HG03280 (cell line): ENCODE measurements at regions not wholly inside any gene's neighbourhood (a gene's known extent, or its start where the extent isn't known, plus 50 kb on each side); places are given as distances from the start of the nearest gene placed in this dataset.

Experiments
- ATAC-seq: cut with Tn5 transposase; IDR thresholded peaks from one replicate; pipeline ENCODE4 v1.9.1; 2021; ENCODE audit warnings: mild to moderate bottlenecking, moderate library complexity; ENCODE audit not compliant: unreplicated experiment

DNA sequence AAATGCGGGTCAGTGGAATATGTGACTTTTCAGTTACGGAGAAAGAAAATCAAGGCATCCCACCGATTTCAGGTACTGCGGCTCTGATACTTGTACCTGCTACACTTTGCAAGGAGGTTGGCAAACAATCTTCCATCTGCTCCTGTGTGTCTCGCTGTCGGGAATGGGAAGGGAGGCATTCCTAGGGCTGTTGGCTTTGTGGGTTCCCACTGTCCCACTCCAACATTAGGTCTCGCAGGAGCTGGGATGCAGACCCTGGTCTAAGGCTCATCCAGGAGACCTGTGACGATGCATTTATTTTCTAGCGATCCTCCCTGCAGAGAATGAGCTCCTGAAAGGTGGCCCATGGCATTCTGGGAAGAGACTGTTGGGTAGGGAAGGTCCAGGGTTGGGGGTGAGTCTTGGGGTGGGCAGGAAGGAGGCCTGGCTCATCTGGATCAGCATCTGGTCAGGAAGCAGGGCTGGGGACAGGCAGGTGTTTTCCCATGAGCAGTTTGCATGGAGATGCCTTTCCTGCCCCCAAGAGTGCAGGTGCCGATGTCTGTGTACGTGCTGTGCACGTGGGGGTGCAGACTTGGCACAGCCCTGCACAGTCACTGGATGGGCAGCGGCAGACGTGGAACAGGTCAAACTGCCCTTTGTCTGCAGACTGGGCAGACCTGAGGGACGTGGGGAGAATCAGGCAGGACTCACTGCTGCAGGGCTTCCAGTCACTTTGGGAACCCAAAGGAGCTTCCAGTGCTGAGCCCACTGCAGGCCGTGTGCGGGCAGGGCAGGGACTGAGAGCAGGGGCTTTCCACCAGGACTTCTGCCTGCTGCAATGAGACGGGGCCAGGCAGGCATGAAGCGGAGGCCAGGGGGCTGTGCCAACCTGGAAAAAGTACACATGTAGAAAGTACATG, 152.4 kb downstream of the TEX29 start:
- ATAC-seq, result no peak

DNA sequence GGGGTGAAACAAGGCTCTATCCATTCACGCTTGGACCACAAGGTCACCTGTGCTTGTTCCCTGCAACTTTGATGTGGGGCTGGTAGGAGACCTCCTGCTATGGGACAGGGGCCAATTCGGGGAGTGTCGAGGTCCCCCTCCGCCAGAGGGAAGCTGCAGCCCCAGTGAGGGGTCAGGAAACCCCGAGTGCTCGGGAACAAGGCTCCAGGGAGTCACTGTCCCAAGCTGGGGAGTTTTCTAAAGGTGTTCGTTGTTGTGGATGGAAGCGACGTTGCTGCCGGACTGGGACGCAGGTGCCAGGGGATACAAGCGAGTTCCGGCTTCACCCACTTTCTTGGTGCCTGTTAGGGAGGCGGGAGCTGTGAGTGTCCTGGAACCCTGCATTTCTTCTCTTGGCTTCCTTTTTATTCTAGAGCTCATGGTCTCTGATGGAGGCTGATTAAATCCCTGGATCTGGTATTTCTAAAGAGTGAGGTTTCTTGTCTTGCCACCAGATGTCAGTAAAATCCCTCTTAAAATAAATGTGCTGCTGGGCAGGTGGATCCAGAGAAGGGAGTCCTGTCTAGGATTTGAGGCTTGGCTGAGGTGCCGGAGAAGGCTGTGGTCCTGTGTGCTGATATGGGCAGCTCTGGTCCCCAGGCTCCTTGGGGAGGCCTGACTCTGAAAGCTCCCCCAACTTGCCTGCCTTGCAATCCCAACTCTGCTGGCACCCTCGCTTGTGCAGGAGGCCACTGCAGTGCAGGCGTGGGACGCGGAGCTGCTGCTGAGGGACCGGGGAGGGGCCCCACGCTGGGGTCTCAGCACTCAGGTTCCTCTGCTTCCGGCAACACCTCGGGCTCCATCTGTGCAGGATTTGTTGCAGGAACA, 153.9 kb downstream of the TEX29 start:
- no peak for ATAC-seq

DNA sequence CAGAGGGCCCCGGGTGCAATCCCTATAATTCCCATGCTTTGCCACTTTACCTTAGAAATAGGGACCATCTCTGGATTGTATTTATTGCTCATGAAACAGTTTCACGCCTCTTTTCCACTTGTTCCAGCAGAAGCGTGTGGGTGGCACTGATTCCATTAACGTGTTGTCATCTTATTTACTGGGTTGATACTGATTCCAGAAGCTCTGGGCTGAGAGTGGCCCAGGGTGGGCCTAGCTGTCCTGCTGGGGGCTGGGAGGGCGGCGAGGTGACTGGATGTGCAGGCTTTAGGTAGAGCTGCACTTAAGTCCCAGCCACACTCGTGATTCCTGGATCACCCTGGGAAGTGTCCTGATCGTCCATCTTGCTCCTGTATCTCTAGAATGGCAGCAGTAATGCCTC, 155.0 kb downstream of the TEX29 start:
- ATAC-seq, result no peak

DNA sequence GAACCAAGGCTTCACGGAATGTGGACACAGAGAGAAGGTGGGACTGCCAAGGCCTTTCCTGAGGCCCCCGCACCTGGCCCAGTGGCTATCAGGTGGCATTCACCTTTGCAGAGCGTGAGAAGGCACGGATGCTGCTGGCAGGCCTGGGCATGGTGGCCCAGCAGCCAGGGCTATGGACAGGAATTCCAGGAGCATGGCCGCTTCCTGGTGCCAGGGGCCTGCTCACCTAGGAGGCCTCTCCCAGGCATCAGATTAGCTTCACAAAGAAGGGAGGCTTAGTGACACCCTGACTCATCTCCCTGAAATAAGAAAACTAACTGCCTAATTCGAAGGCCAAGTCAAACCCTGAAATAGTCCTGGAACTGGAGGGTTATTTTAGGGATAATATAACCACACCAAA, 155.8 kb downstream of the TEX29 start:
- ATAC-seq, result no peak

DNA sequence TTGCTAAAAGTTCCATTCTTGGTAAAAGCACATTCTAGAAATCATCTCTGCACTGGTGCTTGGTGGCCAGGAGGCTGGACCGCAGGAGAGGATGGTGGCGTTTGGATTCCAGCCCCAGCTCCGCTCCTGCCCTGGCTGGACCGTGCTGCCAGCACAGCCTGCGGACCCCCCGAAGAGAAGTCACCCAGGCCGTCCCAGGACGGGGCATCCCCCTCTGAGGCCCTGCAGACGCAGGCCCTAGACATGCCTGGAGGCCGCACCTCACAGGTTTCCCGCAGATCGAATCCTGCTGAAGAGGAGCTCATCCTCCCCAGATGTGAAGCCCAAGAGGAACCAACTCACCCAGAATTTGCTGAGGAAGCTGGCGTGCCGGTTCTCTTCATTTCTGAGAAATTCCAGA, 159.0 kb downstream of the TEX29 start:
- no peak for ATAC-seq

DNA sequence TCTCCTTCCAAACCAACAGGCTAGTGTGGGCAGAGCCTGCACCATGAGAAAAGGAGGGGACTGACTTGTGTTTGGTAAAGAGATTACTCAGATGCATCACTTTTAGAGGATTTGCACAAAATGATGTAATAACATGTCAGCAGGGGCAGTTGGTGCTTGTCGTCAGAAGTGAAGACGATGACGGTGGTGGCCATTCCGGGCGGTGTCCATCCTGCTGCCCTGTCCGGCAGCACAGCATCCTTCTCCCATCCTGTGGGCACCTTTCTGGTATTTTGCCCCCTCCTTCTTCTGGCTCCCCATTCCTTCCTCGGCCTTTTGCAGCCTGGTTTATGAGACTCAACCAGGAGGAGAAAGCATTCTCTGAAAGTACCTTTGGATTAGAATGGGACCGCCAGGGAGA, 160.1 kb downstream of the TEX29 start:
- ATAC-seq, result no peak

DNA sequence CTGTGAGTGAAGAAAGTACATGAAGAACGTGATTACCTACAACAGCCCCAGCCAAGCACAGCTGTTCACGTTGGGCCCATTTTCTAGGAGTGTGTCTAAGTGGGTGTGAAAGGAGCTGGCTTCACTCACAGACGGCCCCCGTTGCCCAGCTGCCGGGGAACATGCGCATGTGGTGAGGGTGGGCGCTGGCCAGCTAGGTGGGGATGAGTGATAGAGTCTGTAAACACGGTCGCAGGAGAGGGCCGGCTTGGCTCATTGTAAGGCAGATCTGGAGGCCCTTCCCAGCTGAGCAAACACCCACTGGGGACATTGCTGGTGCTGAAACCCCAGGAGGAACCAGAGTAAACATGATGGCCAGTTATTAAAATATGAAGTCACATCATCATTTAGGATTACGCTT, 160.5 kb downstream of the TEX29 start:
- no peak for ATAC-seq

DNA sequence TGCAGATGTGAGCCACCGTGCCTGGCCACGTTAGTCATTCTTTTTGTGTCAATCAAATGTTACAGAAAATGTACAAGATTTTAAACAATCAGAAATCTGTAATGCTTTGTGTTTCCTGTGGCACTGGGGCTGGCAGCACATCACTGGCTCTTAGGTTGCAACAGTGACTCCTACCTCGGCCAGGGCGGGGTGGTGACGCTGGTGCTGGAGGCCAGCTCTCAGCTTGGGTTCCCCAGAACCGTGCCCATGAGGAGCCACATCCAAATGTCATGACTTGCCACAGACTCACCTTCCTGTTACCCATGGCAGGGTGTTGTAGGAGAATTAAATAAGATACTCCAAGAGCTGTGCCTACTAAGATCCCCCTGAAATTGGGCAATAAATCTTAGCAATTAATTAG, 161.7 kb downstream of the TEX29 start:
- ATAC-seq, result no peak

DNA sequence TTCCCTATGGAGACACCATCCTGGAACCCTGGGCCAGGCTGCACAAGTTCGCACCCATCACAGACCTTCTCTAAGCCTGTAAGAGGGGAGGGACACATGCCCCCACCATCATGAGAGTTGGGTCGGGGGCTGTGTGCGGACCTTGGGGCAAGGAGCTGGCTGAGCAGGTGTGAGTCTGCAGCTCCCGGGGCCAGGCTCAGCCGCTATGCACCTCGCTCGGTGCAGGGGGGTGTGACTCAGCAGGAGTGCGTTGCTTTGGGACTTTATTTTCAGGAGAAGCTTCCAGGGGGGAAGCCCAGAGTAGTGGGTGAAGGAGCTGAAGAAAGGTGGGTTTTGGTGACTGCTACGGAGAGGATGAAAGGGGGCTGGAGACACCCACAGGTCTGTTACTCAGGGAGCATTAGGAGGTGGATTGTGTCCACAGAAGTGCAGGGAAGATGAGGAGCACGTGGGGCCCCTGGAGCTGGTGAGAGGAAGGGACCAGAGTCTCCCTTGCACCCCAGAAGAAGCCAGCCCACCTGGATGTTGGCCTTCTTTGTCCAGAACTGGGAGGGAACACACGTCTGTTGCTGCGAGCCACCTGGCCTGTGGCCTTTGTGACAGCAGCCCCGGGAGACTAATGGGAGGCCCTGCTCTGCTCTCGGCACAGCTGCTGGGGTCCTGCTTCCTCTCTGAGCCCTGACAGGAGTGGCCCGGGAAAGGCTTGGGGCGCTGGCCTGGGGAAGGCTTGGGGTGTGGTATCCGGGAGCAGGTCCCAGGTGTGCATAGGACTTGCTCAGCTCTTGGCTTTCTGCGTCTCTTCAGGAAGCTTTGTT, 162.6 kb downstream of the TEX29 start:
- no peak for ATAC-seq

DNA sequence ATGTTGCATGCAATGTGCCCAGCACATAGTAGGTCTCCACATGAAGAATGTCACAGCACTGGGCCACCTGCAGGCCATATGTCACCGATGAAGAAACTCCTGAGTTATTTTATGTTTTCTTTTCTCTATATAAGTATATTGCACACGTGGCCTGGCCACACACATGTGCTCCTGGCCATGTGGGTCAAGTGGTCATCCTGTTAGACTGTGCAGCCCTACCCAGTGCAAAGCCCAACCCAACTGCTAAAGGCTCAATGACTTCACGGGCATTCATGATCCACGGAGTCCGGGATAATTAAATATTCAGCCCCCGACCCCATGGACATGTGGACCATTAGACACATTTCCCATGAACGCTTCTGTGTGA, 163.2 kb downstream of the TEX29 start:
- ATAC-seq, result no peak

DNA sequence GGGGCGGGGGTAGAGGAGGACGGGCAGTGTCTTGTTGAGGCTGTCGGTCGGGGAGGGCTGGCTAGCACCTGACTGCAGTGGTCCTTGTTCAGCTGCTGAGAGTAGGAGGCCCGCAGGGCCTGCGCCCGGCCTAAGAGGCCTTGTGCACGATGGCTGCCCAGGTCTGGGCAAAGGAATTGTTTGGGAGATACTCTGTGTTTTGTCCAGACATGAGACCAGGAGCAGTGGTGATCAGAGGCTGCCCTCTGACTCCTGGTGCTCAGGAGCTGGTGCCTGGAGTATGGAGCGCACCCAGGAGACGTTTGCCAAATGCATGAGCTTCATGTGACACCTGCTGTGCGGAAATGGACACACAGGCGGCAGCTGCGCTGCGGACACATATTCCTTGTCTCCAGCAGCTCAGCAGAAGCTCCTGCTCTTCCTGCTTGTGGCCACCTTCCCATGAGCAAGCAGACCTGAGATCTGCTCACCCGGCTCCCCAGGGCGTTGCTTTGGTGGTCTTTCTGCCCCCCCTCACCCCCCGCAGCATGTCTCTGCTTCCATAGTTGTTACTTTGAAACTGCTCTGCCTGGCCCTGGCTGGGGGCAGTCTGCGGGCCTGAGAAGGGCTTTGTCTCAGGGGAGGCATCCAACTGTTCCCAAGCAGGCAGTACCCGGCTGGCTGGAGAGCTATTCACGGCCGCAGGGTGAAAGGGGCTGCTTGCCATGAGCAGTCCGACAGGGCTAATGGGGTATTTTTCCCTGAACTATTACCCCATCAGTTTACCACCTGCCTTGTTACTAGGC, 163.9 kb downstream of the TEX29 start:
- ATAC-seq, result no peak

DNA sequence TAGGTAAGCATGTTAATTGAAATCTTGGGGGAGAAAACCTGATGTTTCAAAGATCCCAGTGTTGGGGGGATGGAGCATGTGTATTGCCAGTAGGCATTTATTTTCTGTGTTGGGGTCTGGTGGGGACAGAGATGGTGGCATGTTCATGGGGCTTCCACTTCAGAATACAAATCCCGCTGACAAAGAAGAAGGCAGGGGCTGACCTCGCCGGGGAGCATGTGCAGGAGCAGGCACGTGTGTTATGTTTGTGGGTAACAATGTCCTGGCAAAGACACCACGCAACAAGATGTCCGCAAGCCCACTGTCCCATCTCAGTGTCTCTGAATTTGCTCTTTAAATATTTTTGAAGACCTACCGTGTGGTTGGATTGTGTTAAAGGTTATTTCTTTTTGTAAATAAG, 164.5 kb downstream of the TEX29 start:
- ATAC-seq, result no peak

DNA sequence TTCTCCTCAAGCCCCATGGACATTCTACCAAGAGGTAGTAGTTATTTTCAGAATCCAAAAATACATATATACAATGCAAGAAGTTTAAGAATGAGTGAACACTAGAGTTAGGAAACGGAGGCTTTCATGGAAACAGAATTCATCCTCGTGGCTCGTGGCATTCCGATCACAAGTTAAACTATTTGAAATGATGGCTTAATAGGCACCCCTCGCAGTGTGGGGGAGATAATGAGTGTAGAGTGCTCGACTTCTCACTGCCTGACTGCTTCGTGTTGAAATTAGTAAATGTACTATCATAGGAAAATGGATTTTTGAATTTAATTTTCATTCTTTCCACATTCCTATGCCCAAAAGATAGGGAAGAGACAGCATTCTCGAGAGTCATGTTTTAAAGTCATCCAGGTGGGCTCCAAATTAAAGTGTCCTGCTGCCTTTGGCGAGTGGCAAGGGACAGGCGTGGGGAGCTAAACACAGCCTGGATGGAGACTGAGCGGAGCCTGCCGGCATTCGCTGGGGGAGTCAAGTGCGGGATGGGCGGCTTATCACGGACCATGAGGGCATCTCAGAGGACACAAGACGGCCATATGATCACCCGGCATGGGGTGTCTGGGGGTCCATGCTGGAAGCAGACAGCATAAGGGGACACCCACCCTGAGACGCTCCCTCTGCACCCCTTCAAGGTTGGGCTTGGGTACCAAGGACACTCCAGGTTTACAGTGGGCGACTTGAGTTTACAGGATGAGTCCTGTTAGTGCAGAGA, 165.2 kb downstream of the TEX29 start:
- ATAC-seq, result no peak

DNA sequence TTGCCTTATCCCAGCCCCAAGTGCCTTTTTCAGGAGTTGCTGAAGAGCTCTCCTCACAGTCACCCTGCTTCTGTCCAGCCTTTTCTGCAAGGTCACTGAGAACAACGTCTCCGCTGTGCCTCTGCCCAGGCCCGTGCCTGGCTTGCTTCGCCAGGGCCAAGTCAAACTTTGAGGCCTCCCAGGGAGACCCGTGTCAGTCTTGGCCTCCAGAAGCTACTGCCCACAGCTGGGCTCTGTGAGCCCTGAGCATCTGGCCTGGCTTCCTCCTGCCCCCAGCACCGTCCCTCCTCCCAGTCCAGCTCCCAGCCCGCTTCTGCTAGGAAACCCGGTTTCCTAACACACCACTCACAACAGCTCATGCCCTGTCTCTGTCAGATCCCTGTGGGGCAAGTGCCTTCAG, 165.9 kb downstream of the TEX29 start:
- ATAC-seq, result no peak

DNA sequence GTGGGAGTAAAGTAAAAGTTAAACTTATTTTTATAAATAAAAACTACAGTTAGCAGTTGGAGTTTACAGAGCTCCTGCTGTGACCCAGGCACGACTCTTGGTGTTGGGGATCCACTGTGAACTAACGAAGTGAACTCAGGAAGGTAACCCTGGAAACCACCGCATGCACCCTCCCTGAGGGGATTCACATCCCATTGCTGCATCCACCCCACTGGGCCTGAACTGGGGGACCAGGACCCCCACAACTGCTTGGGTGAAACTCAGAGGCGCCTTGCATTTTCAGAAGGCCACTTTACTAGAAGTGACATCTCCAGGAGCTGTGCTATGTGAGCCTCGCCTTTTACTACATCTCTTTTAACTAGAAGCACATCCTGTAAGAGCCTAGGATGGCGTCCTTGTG, 166.4 kb downstream of the TEX29 start:
- no peak for ATAC-seq

DNA sequence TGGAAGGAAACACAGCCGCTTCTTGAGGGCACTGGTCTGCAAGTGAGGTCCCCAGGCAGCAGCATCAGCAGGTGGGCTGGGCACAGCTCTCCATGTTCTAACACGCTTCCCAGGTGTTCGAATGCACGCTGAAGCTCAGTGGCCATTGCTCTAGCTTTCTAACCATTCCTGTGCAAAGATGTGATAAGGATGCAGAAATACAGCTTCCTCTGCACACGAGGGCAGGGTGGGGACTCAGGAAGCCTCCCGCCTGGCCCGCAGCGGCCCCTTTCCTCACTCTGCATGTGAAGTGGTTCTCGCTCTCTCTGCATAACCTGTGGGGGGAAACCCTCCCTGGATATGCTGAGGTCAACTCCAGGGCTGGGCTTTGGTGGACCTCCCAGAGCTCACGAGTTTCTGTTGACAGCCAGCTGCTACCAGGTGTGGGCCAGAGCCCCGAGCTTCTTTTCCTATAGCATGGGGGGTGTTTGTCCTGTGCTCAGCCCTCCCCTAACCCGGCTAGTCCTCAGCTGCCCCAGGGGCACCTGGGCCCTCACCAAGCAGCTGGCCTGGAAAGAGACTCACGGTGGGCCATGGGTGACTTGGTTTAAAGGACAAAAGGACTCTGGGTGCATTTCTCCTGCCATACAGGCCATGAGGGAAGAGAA, 168.2 kb downstream of the TEX29 start:
- ATAC-seq, result no peak

DNA sequence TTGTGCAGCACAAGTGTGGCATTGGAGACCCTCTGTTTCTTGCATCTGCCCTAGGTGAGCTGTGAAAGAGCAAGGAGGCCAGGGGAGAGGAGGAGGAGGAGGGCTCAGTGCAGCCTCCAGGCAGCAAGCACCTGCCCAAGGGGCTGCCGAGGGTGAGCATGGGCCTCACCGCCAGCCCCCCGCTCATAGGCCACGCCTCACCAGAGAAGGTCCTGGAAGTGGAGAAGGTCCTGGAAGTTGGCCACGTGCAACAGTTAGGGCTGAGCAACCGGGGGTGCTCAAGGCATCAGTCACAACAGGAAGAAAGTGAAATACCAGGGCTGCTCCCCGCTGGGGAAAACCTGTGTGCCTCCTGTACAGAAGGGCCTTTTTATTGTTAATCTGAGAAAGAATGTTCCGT, 168.9 kb downstream of the TEX29 start:
- ATAC-seq, result no peak

DNA sequence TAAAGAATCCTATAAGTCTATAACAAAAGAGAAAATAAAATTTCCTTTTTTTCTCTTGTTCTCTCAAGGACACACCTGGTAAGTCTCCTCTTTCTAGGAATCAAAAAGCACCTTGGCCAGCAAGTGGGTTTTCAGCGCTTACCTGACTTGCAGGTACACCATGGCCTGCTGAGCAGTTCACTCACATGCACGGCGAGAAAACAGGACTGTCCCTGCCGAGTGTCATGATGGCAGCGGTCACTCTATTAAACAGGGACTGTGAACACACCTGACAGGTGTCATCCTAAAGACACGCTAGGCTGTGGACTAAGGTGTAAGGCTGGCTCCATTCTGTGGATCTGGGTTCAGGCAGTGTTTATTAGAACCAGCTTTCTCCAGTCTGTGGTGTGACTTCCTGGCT, 170.2 kb downstream of the TEX29 start:
- no peak for ATAC-seq

DNA sequence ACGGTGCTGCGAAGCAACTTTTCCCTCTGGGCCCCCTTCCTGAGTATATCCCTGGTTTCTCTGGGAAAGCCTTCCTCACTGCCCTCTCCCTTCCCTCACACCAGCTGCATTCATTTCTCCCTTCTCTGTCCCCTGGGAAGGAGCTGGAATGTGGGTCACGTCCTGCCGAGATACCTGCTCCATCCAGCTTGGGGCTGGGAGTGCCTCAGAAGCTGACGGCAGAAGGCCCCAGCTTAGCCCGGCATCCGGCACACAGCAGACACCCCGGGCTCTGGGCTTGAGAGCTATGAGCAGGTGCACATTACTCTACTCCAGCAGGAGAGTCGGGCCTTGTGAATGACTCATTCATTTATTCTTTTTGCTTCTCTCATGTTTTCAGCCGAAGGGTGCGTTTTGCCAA, 170.6 kb downstream of the TEX29 start:
- no peak for ATAC-seq
